ENCODE measurements at regions not wholly inside any gene's neighbourhood (a gene's known extent, or its start where the extent isn't known, plus 50 kb on each side); places are given as distances from the start of the nearest gene placed in this dataset.

GRCh38 chr3:40593351-40593750 lies 68.6 kb downstream of the ZNF621 start:
- DNase-seq (ENCODE audit: extremely low read depth in 1 of 11, low read depth in 9 of 11, low spot score in 4 of 11), result no peak

GRCh38 chr3:40597441-40597840 lies 72.7 kb downstream of the ZNF621 start:
- DNase-seq (ENCODE audit: extremely low read depth in 1 of 11, low read depth in 9 of 11, low spot score in 4 of 11), result no peak

- no peak for DNase-seq (ENCODE audit: extremely low read depth in 1 of 11, low read depth in 9 of 11, low spot score in 4 of 11)
Measured at GRCh38 chr3:40598338-40598737, 73.6 kb downstream of the ZNF621 start.

GRCh38 chr3:40598962-40599361 lies 74.2 kb downstream of the ZNF621 start:
- DNase-seq (ENCODE audit: extremely low read depth in 1 of 11, low read depth in 9 of 11, low spot score in 4 of 11), result no peak

GRCh38 chr3:40602778-40603385 lies 78.1 kb downstream of the ZNF621 start:
- DNase-seq (ENCODE audit: extremely low read depth in 1 of 11, low read depth in 9 of 11, low spot score in 4 of 11), result no peak

GRCh38 chr3:40605960-40606359 lies 81.2 kb downstream of the ZNF621 start:
- no peak for DNase-seq (ENCODE audit: extremely low read depth in 1 of 11, low read depth in 9 of 11, low spot score in 4 of 11)

GRCh38 chr3:40608091-40608490 lies 83.3 kb downstream of the ZNF621 start:
- no peak for DNase-seq (ENCODE audit: extremely low read depth in 1 of 11, low read depth in 9 of 11, low spot score in 4 of 11)

- DNase-seq (ENCODE audit: extremely low read depth in 1 of 11, low read depth in 9 of 11, low spot score in 4 of 11), result no peak
Measured at GRCh38 chr3:40613306-40613705, 88.5 kb downstream of the ZNF621 start.

- peak in 4 of 11 donors; percentile 7 to 16 (median 10) for DNase-seq (ENCODE audit: extremely low read depth in 1 of 11, low read depth in 9 of 11, low spot score in 4 of 11)
Measured at GRCh38 chr3:40615110-40615915, 90.6 kb downstream of the ZNF621 start.

GRCh38 chr3:40615918-40616819 lies 91.4 kb downstream of the ZNF621 start:
- no peak for DNase-seq (ENCODE audit: extremely low read depth in 1 of 11, low read depth in 9 of 11, low spot score in 4 of 11)

- no peak for DNase-seq (ENCODE audit: extremely low read depth in 1 of 11, low read depth in 9 of 11, low spot score in 4 of 11)
Measured at GRCh38 chr3:40617084-40617483, 92.3 kb downstream of the ZNF621 start.

- no peak for DNase-seq (ENCODE audit: extremely low read depth in 1 of 11, low read depth in 9 of 11, low spot score in 4 of 11)
Measured at GRCh38 chr3:40618158-40618557, 93.4 kb downstream of the ZNF621 start.

- no peak for DNase-seq (ENCODE audit: extremely low read depth in 1 of 11, low read depth in 9 of 11, low spot score in 4 of 11)
Measured at GRCh38 chr3:40620151-40620550, 95.4 kb downstream of the ZNF621 start.

- DNase-seq (ENCODE audit: extremely low read depth in 1 of 11, low read depth in 9 of 11, low spot score in 4 of 11), result no peak
Measured at GRCh38 chr3:40621252-40621651, 96.5 kb downstream of the ZNF621 start.

- DNase-seq (ENCODE audit: extremely low read depth in 1 of 11, low read depth in 9 of 11, low spot score in 4 of 11), result no peak
Measured at GRCh38 chr3:40623567-40623966, 98.8 kb downstream of the ZNF621 start.

- no peak for DNase-seq (ENCODE audit: extremely low read depth in 1 of 11, low read depth in 9 of 11, low spot score in 4 of 11)
Measured at GRCh38 chr3:40624189-40624769, 99.5 kb downstream of the ZNF621 start.

- no peak for DNase-seq (ENCODE audit: extremely low read depth in 1 of 11, low read depth in 9 of 11, low spot score in 4 of 11)
Measured at GRCh38 chr3:40627095-40627494, 102.3 kb downstream of the ZNF621 start.

GRCh38 chr3:40628984-40629383 lies 104.2 kb downstream of the ZNF621 start:
- DNase-seq (ENCODE audit: extremely low read depth in 1 of 11, low read depth in 9 of 11, low spot score in 4 of 11), result no peak

- DNase-seq (ENCODE audit: extremely low read depth in 1 of 11, low read depth in 9 of 11, low spot score in 4 of 11), result no peak
Measured at GRCh38 chr3:40631341-40631995, 106.7 kb downstream of the ZNF621 start.

All from renal cortex interstitium (tissue), 11 donors.